ENCODE measurements at regions not wholly inside any gene's neighbourhood (a gene's known extent, or its start where the extent isn't known, plus 50 kb on each side); places are given as distances from the start of the nearest gene placed in this dataset.
"Not testable (repeated sequence)": the region's sequence is repeated elsewhere in the genome, so short reads cannot be mapped to it uniquely, and the experiment has no call there.

- TF ChIP-seq CTCF, POLR2AphosphoS5, POLR2A, EP300 (IDR thresholded peaks at IDR 0.05): not testable (repeated sequence)
Observed at GRCh38 chr21:8205892-8206188, 2315.5 kb upstream of the TPTE start.

All from gastroesophageal sphincter (tissue), 3 donors.